ENCODE measurements at regions not wholly inside any gene's neighbourhood (a gene's known extent, or its start where the extent isn't known, plus 50 kb on each side); places are given as distances from the start of the nearest gene placed in this dataset.

DNA sequence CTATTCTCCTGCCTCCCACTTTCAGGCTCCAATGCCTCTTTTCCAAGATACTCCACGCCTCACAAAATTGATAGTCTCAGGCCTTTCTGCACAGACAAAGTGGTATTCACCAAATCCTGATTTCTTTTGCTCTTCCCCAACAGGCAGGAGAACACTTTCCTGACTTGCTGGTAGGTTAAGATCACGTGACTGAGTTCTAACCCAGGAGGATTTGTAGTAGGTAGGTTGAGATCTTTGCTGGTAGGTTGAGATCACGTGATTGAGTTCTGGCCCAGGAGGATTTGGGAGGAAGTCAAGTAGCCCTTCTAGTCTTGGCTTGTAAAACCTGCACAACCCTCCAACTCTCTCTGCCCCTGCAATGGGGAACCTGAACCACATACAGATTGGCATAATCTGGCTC lies 741.5 kb downstream of the TYW1 start:
- TF ChIP-seq EZH2 (IDR thresholded peaks at IDR 0.05; ENCODE audit: borderline replicate concordance, low read depth, low read length, poor library complexity, severe bottlenecking) = no peak
- TF ChIP-seq, protein P1, sequence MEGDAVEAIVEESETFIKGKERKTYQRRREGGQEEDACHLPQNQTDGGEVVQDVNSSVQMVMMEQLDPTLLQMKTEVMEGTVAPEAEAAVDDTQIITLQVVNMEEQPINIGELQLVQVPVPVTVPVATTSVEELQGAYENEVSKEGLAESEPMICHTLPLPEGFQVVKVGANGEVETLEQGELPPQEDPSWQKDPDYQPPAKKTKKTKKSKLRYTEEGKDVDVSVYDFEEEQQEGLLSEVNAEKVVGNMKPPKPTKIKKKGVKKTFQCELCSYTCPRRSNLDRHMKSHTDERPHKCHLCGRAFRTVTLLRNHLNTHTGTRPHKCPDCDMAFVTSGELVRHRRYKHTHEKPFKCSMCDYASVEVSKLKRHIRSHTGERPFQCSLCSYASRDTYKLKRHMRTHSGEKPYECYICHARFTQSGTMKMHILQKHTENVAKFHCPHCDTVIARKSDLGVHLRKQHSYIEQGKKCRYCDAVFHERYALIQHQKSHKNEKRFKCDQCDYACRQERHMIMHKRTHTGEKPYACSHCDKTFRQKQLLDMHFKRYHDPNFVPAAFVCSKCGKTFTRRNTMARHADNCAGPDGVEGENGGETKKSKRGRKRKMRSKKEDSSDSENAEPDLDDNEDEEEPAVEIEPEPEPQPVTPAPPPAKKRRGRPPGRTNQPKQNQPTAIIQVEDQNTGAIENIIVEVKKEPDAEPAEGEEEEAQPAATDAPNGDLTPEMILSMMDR (conservative IDR thresholded peaks at IDR 0.05; ENCODE audit: low read depth, low read length) = no peak

Measured in A673 (cell line).